Astrocyte (in vitro differentiated cells and primary cell): ENCODE measurements at regions not wholly inside any gene's neighbourhood (a gene's known extent, or its start where the extent isn't known, plus 50 kb on each side); places are given as distances from the start of the nearest gene placed in this dataset.
"Not testable (repeated sequence)": the region's sequence is repeated elsewhere in the genome, so short reads cannot be mapped to it uniquely, and the experiment has no call there.

Experiments used
- DNase-seq: peaks from one replicate; pipeline ENCODE4 v3.0.0-alpha.2; 2010; ENCODE audit warnings: low read depth
- FAIRE-seq: peaks from 2 replicates; lab custom pipeline; 2011; peaks lifted over from hg19 to GRCh38; lab: Jason Lieb, UNC
- H2AFZ ChIP-seq: 2 replicates; pipeline ENCODE4 v1.6.0; 2012; ENCODE audit warnings: low read depth, low read length, inconsistent platforms
- H3K27ac ChIP-seq: 2 replicates; pipeline ENCODE4 v1.5.1; 2011; ENCODE audit warnings: low read depth, low read length, inconsistent platforms
- H3K27me3 ChIP-seq: 2 replicates; pipeline ENCODE4 v1.6.0; 2011; ENCODE audit warnings: low read length, inconsistent platforms; ENCODE audit not compliant: insufficient read depth
- H3K36me3 ChIP-seq: 2 replicates; pipeline ENCODE4 v1.5.1; 2011; ENCODE audit warnings: low read length, inconsistent platforms; ENCODE audit not compliant: insufficient read depth
- H3K4me1 ChIP-seq: 2 replicates; pipeline ENCODE4 v1.5.1; 2011; ENCODE audit warnings: low read length, inconsistent platforms; ENCODE audit not compliant: insufficient read depth
- H3K4me2 ChIP-seq: 2 replicates; pipeline ENCODE4 v1.6.0; 2012; ENCODE audit warnings: low read length, inconsistent platforms
- H3K4me3 ChIP-seq: 2 replicates; pipeline ENCODE4 v1.5.1; 2011; ENCODE audit warnings: low read depth, mild to moderate bottlenecking, low read length, inconsistent platforms; ENCODE audit not compliant: insufficient read depth
- H3K79me2 ChIP-seq: 2 replicates; pipeline ENCODE4 v1.6.0; 2012; ENCODE audit warnings: mild to moderate bottlenecking, low read length, inconsistent platforms; ENCODE audit not compliant: insufficient read depth
- H3K9ac ChIP-seq: 2 replicates; pipeline ENCODE4 v1.6.0; 2012; ENCODE audit warnings: mild to moderate bottlenecking, low read length, inconsistent platforms
- H3K9me3 ChIP-seq: 2 replicates; pipeline ENCODE4 v1.5.1; 2012; ENCODE audit warnings: low read depth, mild to moderate bottlenecking, low read length, inconsistent platforms; ENCODE audit not compliant: insufficient read depth
- H4K20me1 ChIP-seq: 2 replicates; pipeline ENCODE4 v1.6.0; 2012; ENCODE audit warnings: low read length, inconsistent platforms; ENCODE audit not compliant: insufficient read depth
- H3K27ac Mint-ChIP-seq: one replicate; pipeline ENCODE4 v1.8.0; 2021; ENCODE audit warnings: mild to moderate bottlenecking, mixed read lengths; ENCODE audit not compliant: unreplicated experiment
- H3K27me3 Mint-ChIP-seq: one replicate; pipeline ENCODE4 v1.8.0; 2021; ENCODE audit warnings: low read depth, mixed read lengths; ENCODE audit not compliant: unreplicated experiment
- H3K36me3 Mint-ChIP-seq: one replicate; pipeline ENCODE4 v1.8.0; 2021; ENCODE audit warnings: low read depth, mixed read lengths; ENCODE audit not compliant: unreplicated experiment
- H3K4me1 Mint-ChIP-seq: one replicate; pipeline ENCODE4 v1.8.0; 2021; ENCODE audit warnings: low read depth, mixed read lengths; ENCODE audit not compliant: unreplicated experiment
- H3K4me3 Mint-ChIP-seq: one replicate; pipeline ENCODE4 v1.8.0; 2021; ENCODE audit warnings: mild to moderate bottlenecking, moderate library complexity, mixed read lengths; ENCODE audit not compliant: unreplicated experiment
- H3K9me3 Mint-ChIP-seq: one replicate; pipeline ENCODE4 v1.8.0; 2021; ENCODE audit warnings: mild to moderate bottlenecking, mixed read lengths; ENCODE audit not compliant: unreplicated experiment
- EZH2 ChIP-seq: IDR thresholded peaks from 2 replicates; pipeline ENCODE4 v1.6.1; 2012; ENCODE audit warnings: mild to moderate bottlenecking, low read length, inconsistent platforms; ENCODE audit not compliant: insufficient read depth
- TF ChIP-seq, protein P1 (sequence below): IDR thresholded peaks from 2 replicates; pipeline ENCODE4 v1.5.1; 2011; ENCODE audit warnings: low read depth, mild to moderate bottlenecking, inconsistent platforms, low read length, moderate library complexity; ENCODE audit not compliant: insufficient read depth

DNA sequence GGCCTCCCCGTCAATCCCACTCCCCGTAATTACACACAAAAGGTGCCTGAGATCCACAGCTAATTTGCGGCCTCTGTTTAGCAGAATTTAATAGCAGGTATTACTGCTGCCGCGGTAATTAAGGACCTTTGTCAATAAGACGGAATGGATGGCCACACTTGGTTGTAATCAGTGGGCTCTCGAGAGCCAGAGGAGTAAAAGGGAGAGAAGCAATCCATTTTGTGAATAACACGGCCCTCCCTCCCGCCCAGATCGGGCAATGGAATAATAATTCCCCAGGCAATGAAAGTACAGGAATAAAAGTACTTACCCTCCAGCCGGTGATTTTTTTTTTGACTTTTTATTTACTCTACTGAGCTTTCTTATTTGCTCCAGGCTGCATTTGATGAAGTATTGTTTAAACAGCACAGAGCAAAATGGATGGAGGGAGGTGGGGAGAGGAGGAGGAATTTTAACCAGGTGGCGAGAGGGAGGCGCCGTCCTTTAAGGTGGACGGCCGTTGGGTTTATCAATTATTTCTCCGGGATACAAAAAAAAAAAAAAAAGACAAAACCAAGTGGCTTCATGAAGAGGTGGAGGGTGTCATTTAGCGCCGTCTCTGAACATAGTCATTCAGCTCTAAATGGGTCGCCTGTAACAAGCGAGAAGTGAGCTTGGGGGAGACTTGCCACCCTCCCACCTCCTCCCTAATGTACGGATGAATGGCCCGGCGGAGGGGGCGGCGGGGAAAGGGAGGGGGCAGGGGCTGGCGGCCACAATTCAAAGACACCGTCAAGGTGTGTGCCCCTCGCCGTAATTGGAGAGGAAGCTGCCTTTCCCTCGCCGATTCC, 120.3 kb downstream of the BUB3 start:
- H3K4me2 ChIP-seq: peak overlapping the region; percentile 73

DNA sequence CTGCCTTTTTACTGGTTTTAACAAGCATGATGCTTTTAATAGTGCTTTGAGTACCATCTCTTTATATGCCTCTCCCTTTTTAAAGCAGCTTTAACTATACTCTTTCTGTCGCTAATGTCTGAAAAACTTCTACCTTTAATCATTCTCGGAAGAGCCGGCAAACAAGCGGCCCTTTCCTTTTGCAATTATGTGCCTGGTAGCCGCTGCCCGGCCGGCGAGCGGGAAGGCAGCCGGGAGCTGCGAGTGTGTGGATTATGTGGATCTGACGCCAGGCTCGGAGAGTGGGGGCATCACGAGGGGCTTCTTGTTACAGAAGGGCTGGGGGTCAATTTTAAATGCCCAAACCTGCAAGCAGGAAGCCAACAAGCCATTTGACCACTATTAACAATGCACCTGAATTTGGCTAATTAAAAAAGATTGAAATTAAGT, 120.9 kb downstream of the BUB3 start:
- Histone ChIP-seq H3K27me3 (peaks cover 52% of the 10 kb centered on the region), H2AFZ (peak overlapping the region; percentile 23), H3K27ac (no peak overlapping the region), H3K4me3 (no peak overlapping the region), H4K20me1 (no peaks in the 10 kb centered on the region), H3K36me3 (no peaks in the 10 kb centered on the region), H3K79me2 (no peaks in the 10 kb centered on the region), H3K9me3 (no peaks in the 10 kb centered on the region), H3K4me1 (peaks cover 6% of the 10 kb centered on the region), H3K9ac (no peak overlapping the region), H3K4me2 (peak overlapping the region; percentile 73)
- FAIRE-seq: no peak
- Mint-ChIP-seq H3K27me3 (peaks cover 20% of the 10 kb centered on the region), H3K4me3 (no peak overlapping the region), H3K4me1 (peaks cover 8% of the 10 kb centered on the region), H3K27ac (no peak overlapping the region), H3K36me3 (peaks cover 7% of the 10 kb centered on the region), H3K9me3 (peaks cover 15% of the 10 kb centered on the region)
- TF ChIP-seq EZH2: peak; percentile 41
- TF ChIP-seq, protein P1, sequence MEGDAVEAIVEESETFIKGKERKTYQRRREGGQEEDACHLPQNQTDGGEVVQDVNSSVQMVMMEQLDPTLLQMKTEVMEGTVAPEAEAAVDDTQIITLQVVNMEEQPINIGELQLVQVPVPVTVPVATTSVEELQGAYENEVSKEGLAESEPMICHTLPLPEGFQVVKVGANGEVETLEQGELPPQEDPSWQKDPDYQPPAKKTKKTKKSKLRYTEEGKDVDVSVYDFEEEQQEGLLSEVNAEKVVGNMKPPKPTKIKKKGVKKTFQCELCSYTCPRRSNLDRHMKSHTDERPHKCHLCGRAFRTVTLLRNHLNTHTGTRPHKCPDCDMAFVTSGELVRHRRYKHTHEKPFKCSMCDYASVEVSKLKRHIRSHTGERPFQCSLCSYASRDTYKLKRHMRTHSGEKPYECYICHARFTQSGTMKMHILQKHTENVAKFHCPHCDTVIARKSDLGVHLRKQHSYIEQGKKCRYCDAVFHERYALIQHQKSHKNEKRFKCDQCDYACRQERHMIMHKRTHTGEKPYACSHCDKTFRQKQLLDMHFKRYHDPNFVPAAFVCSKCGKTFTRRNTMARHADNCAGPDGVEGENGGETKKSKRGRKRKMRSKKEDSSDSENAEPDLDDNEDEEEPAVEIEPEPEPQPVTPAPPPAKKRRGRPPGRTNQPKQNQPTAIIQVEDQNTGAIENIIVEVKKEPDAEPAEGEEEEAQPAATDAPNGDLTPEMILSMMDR: no peak
- no peak for DNase-seq

More for the DNA sequence above, 120.3 kb downstream of the BUB3 start:
- Histone ChIP-seq H2AFZ (peak overlapping the region; percentile 23), H3K4me3 (no peak overlapping the region), H3K4me1 (peaks cover 11% of the 10 kb centered on the region), H3K9me3 (no peaks in the 10 kb centered on the region), H3K79me2 (no peaks in the 10 kb centered on the region), H3K9ac (no peak overlapping the region), H4K20me1 (no peaks in the 10 kb centered on the region), H3K36me3 (no peaks in the 10 kb centered on the region), H3K27me3 (peaks cover 47% of the 10 kb centered on the region), H3K27ac (no peak overlapping the region)
- Mint-ChIP-seq H3K4me3 (no peak overlapping the region), H3K36me3 (peaks cover 5% of the 10 kb centered on the region), H3K4me1 (peaks cover 13% of the 10 kb centered on the region), H3K27me3 (peaks cover 16% of the 10 kb centered on the region), H3K27ac (no peak overlapping the region), H3K9me3 (peaks cover 15% of the 10 kb centered on the region)
- TF ChIP-seq, protein P1: no peak
- TF ChIP-seq EZH2: no peak
- no peak for DNase-seq
- no peak for FAIRE-seq

DNA sequence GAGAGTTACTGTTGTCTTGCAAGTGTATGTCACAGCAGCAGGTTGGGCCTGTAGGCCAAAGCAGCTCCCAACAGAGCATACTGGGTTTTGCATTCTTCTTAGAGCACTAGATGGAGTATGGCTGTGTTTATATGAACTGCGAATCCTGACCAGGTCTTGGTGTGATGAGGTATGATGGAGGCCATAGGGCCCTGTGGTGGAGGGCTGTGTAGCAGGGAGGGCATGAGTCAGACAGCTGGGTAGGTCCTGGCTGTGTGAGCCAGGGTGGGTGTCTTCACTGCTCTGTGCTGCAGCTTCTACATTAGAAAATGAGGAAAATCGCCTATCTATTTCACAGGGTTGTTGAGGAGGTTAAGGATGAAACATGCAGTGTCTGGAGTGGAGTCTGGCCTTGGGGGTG, 124.2 kb downstream of the BUB3 start:
- no peaks in the 10 kb centered on the region for H4K20me1 ChIP-seq
- Mint-ChIP-seq H3K27ac (no peak overlapping the region), H3K9me3 (peaks cover 12% of the 10 kb centered on the region), H3K4me3 (no peak overlapping the region), H3K4me1 (no peaks in the 10 kb centered on the region), H3K27me3 (peaks cover 16% of the 10 kb centered on the region), H3K36me3 (peaks cover 10% of the 10 kb centered on the region)
- no peak overlapping the region for H2AFZ ChIP-seq
- no peak for FAIRE-seq
- peaks cover 40% of the 10 kb centered on the region for H3K27me3 ChIP-seq
- H3K4me3 ChIP-seq: no peak overlapping the region
- no peaks in the 10 kb centered on the region for H3K9me3 ChIP-seq
- no peaks in the 10 kb centered on the region for H3K36me3 ChIP-seq
- no peak overlapping the region for H3K4me2 ChIP-seq
- no peak overlapping the region for H3K9ac ChIP-seq
- no peaks in the 10 kb centered on the region for H3K79me2 ChIP-seq
- no peak for DNase-seq
- no peak overlapping the region for H3K27ac ChIP-seq
- TF ChIP-seq, protein P1: no peak
- no peak for TF ChIP-seq EZH2
- H3K4me1 ChIP-seq: no peaks in the 10 kb centered on the region

DNA sequence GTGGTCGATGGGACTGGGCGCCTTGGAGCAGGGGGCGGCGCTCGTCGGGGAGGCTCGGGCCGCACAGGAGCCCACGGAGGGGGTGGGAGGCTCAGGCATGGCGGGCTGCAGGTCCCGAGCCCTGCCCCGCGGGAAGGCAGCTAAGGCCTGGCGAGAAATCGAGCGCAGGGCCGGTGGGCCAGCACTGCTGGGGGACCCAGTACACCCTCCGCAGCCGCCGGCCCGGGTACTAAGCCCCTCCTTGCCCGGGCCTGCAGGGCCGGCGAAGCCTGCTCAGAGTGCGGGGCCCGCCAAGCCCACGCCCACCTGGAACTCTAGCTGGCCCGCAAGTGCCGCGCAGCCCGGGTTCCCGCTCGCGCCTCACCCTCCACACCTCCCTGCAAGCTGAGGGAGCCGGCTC, 129.2 kb downstream of the BUB3 start:
- not testable (repeated sequence) for H3K36me3 ChIP-seq, H3K27ac Mint-ChIP-seq, H3K4me3 ChIP-seq, H3K9ac ChIP-seq, FAIRE-seq, H2AFZ ChIP-seq, H3K79me2 ChIP-seq, H3K4me3 Mint-ChIP-seq, H4K20me1 ChIP-seq, H3K4me1 ChIP-seq, H3K4me2 ChIP-seq, H3K9me3 Mint-ChIP-seq, H3K27me3 Mint-ChIP-seq, DNase-seq, H3K9me3 ChIP-seq, H3K27ac ChIP-seq
- Mint-ChIP-seq H3K4me1 (peaks cover 15% of the 10 kb centered on the region), H3K36me3 (peaks cover 18% of the 10 kb centered on the region)
- peaks cover 12% of the 10 kb centered on the region for H3K27me3 ChIP-seq
